Upper lobe of left lung (tissue), 6 donors: ENCODE measurements at regions not wholly inside any gene's neighbourhood (a gene's known extent, or its start where the extent isn't known, plus 50 kb on each side); places are given as distances from the start of the nearest gene placed in this dataset.

ENCODE experiments used
- ATAC-seq, 2 donors: fragments of 200-7000 bp; cut with Tn5 transposase; one replicate each; pipeline ENCODE4 v1.9.1; 2022; ENCODE audit warnings: mild to moderate bottlenecking in 2 of 2, moderate library complexity in 2 of 2; ENCODE audit not compliant: low FRiP score in 2 of 2
- DNase-seq, 2 donors: peaks; one replicate each; pipeline ENCODE4 v3.0.0-alpha.2; 2019 to 2020
- H3K27ac ChIP-seq, 4 donors: fragments of 200-600 bp; sonication (generic); one replicate each; pipeline ENCODE4 v1.5.1; 2016 to 2019
- H3K27me3 ChIP-seq, 4 donors: fragments of 200-600 bp; sonication (generic); one replicate each; pipeline ENCODE4 v1.5.1; 2017 to 2019
- H3K36me3 ChIP-seq, 4 donors: fragments of 200-600 bp; sonication (generic); one replicate each; pipeline ENCODE4 v1.5.1; 2016 to 2019
- H3K4me1 ChIP-seq, 4 donors: fragments of 200-600 bp; sonication (generic); one replicate each; pipeline ENCODE4 v1.5.1; 2018 to 2019
- H3K4me3 ChIP-seq, 4 donors: fragments of 200-600 bp; sonication (generic); one replicate each; pipeline ENCODE4 v1.5.1; 2017 to 2019; ENCODE audit warnings: mild to moderate bottlenecking in 2 of 4, moderate library complexity in 1 of 4
- H3K9me3 ChIP-seq, 4 donors: fragments of 200-600 bp; sonication (generic); one replicate each; pipeline ENCODE4 v1.5.1; 2018 to 2019
- CTCF ChIP-seq, 6 experiments: fragments of 450-650 bp in 4 of 6; fragments of 200-600 bp in 2 of 6; sonication (generic) in 2 of 6; IDR thresholded peaks; one replicate each; pipeline ENCODE4 v1.5.1; 2016 to 2019; ENCODE audit warnings: antibody characterized with exemption in 6 of 6
- EP300 ChIP-seq, 4 donors: sonication (generic); formaldehyde crosslinking; IDR thresholded peaks; one replicate each; pipeline ENCODE4 v1.5.1; 2017; ENCODE audit warnings: antibody characterized with exemption in 4 of 4, control low read depth in 2 of 4
- POLR2A ChIP-seq, 4 donors: fragments of 450-650 bp; IDR thresholded peaks; one replicate each; pipeline ENCODE4 v1.5.1; 2016 to 2017; ENCODE audit warnings: antibody characterized with exemption in 4 of 4, mild to moderate bottlenecking in 2 of 4
- POLR2AphosphoS5 ChIP-seq, 2 donors: sonication (generic); formaldehyde crosslinking; IDR thresholded peaks; one replicate each; pipeline ENCODE4 v1.5.1; 2017; ENCODE audit warnings: antibody characterized with exemption in 2 of 2
- WGBS, 2 donors: methylation state at CpG; one replicate each; pipeline ENCODE4 v1.1.5; 2017 to 2018; 5-methylcytosine and 5-hydroxymethylcytosine counted together
- donor health status: DM: no; HTN: no; CAD: no; lungs with moderate emphysema.
- donor health status: DM: no; HTN: yes; CAD: no; lungs with severe emphysema.

GRCh38 chr11:32213223-32213622, 122.3 kb downstream of the RCN1 start:
- no peak overlapping the region for H3K27ac ChIP-seq
- no peaks in the 10 kb centered on the region for H3K9me3 ChIP-seq
- H3K36me3 ChIP-seq: no peaks in the 10 kb centered on the region
- ATAC-seq: peak in 1 of 2 donors; percentile 67
- TF ChIP-seq CTCF (IDR thresholded peaks at IDR 0.05) (no peak), POLR2A (IDR thresholded peaks at IDR 0.05) (no peak), EP300 (IDR thresholded peaks at IDR 0.05) (no peak), POLR2AphosphoS5 (IDR thresholded peaks at IDR 0.05) (no peak)
- no peak overlapping the region for H3K4me3 ChIP-seq
- no peaks in the 10 kb centered on the region for H3K27me3 ChIP-seq
- no peaks in the 10 kb centered on the region for H3K4me1 ChIP-seq
- WGBS, 2 donors: 38 to 62% methylated on average over 5 of the region's 5 CpGs
- no peak for DNase-seq

- ATAC-seq: no peak
- 78 to 100% methylated on average over 1 of the region's 1 CpG for WGBS, 2 donors
- Histone ChIP-seq H3K27me3 (no peaks in the 10 kb centered on the region), H3K36me3 (no peaks in the 10 kb centered on the region), H3K4me1 (no peaks in the 10 kb centered on the region), H3K27ac (no peak overlapping the region), H3K9me3 (no peaks in the 10 kb centered on the region), H3K4me3 (no peak overlapping the region)
- DNase-seq: no peak
- TF ChIP-seq CTCF (IDR thresholded peaks at IDR 0.05) (no peak), POLR2A (IDR thresholded peaks at IDR 0.05) (no peak), EP300 (IDR thresholded peaks at IDR 0.05) (no peak), POLR2AphosphoS5 (IDR thresholded peaks at IDR 0.05) (no peak)
Observed at GRCh38 chr11:32215157-32215556, 124.3 kb downstream of the RCN1 start.

- no peak for TF ChIP-seq EP300 (IDR thresholded peaks at IDR 0.05)
- Histone ChIP-seq H3K4me1 (no peaks in the 10 kb centered on the region), H3K9me3 (no peaks in the 10 kb centered on the region), H3K4me3 (no peak overlapping the region), H3K27ac (no peak overlapping the region), H3K36me3 (no peaks in the 10 kb centered on the region), H3K27me3 (no peaks in the 10 kb centered on the region)
- no peak for ATAC-seq
- WGBS, 2 donors: 86 to 88% methylated on average over 4 of the region's 4 CpGs
- DNase-seq: no peak
Observed at GRCh38 chr11:32216749-32217148, 125.9 kb downstream of the RCN1 start.

- no peak for TF ChIP-seq CTCF (IDR thresholded peaks at IDR 0.05)
- no peak for TF ChIP-seq EP300 (IDR thresholded peaks at IDR 0.05)
- no peak for TF ChIP-seq POLR2A (IDR thresholded peaks at IDR 0.05)
- TF ChIP-seq POLR2AphosphoS5 (IDR thresholded peaks at IDR 0.05): no peak
- 80 to 82% methylated on average over 7 of the region's 7 CpGs for WGBS, 2 donors
- Histone ChIP-seq H3K27me3 (no peaks in the 10 kb centered on the region), H3K36me3 (no peaks in the 10 kb centered on the region), H3K27ac (no peak overlapping the region), H3K4me1 (no peaks in the 10 kb centered on the region), H3K9me3 (no peaks in the 10 kb centered on the region), H3K4me3 (no peak overlapping the region)
- no peak for DNase-seq
- no peak for ATAC-seq
Observed at GRCh38 chr11:32219320-32219719, 128.4 kb downstream of the RCN1 start.

GRCh38 chr11:32221476-32222032, 130.7 kb downstream of the RCN1 start:
- H3K36me3 ChIP-seq: no peaks in the 10 kb centered on the region
- H3K27me3 ChIP-seq: no peaks in the 10 kb centered on the region
- DNase-seq (no peak), ATAC-seq (no peak)
- no peak overlapping the region for H3K4me3 ChIP-seq
- 77 to 92% methylated on average over 7 to 14 of the region's 14 CpGs for WGBS, 2 donors
- no peak overlapping the region for H3K27ac ChIP-seq
- H3K9me3 ChIP-seq: no peaks in the 10 kb centered on the region
- no peak for TF ChIP-seq CTCF (IDR thresholded peaks at IDR 0.05)
- no peak for TF ChIP-seq EP300 (IDR thresholded peaks at IDR 0.05)
- TF ChIP-seq POLR2AphosphoS5 (IDR thresholded peaks at IDR 0.05): no peak
- TF ChIP-seq POLR2A (IDR thresholded peaks at IDR 0.05): no peak
- H3K4me1 ChIP-seq: no peaks in the 10 kb centered on the region
